ENCODE measurements at regions not wholly inside any gene's neighbourhood (a gene's known extent, or its start where the extent isn't known, plus 50 kb on each side); places are given as distances from the start of the nearest gene placed in this dataset.

GRCh38 chr3:94714194-94714593, 651.3 kb downstream of the NSUN3 start:
- TF ChIP-seq CTCF (tag by site-specific recombination; IDR thresholded peaks at IDR 0.05): no peak
- TF ChIP-seq ZNF24 (tag by site-specific recombination; IDR thresholded peaks at IDR 0.05): no peak
- TF ChIP-seq GLI4 (tag by site-specific recombination; IDR thresholded peaks at IDR 0.05): no peak
- TF ChIP-seq ZNF423 (tag by site-specific recombination; IDR thresholded peaks at IDR 0.05): no peak
- TF ChIP-seq PBX3 (CRISPR knock-in tag; IDR thresholded peaks at IDR 0.05): no peak
- TF ChIP-seq ZNF292 (tag by site-specific recombination; IDR thresholded peaks at IDR 0.05; ENCODE audit: borderline replicate concordance, low read depth): no peak
- TF ChIP-seq SALL2 (tag by site-specific recombination; IDR thresholded peaks at IDR 0.05; ENCODE audit: borderline replicate concordance): no peak

Data from HEK293 (cell line).